Caco-2 (cell line): ENCODE measurements at regions not wholly inside any gene's neighbourhood (a gene's known extent, or its start where the extent isn't known, plus 50 kb on each side); places are given as distances from the start of the nearest gene placed in this dataset.

Experiments used
- BruUV-seq: library from RNA; stranded (reverse); fragments of 400-500 nt; replicated peaks from 2 replicates; lab custom pipeline; 2021; lab: Mats Ljungman, UMichigan
- CTCF ChIA-PET: fragments of 300-600 bp; sonication (Branson Sonifier 250); formaldehyde crosslinking; loops from one replicate; lab custom pipeline; 2022; ENCODE audit warnings: antibody characterized with exemption; lab: Charles Lee
- POLR2A ChIA-PET: fragments of 300-600 bp; sonication (Branson Sonifier 250); formaldehyde crosslinking; loops from one replicate; lab custom pipeline; 2022; ENCODE audit warnings: antibody characterized with exemption; lab: Charles Lee
- DNase-seq, 2 experiments: peaks; one replicate each; pipeline versions ENCODE4 v3.0.0 to v3.0.0-alpha.2; 2020 to 2022
- H3K27me3 ChIP-seq: replicated peaks from 2 replicates; pipeline ENCODE4 v1.6.0; 2011; ENCODE audit warnings: low read length; ENCODE audit not compliant: control insufficient read depth, insufficient read depth
- H3K36me3 ChIP-seq: 2 replicates; pipeline ENCODE4 v1.5.1; 2011; ENCODE audit warnings: low read length; ENCODE audit not compliant: control insufficient read depth, insufficient read depth
- H3K4me1 ChIP-seq: fragments of 250-450 bp; sonication (Bioruptor Pico); 2 replicates; pipeline ENCODE4 v1.5.1; 2020; ENCODE audit warnings: mild to moderate bottlenecking
- H3K4me3 ChIP-seq: 2 replicates; pipeline ENCODE4 v1.5.1; 2011; ENCODE audit warnings: low read depth, mild to moderate bottlenecking, control low read depth, low read length
- H3K9me3 ChIP-seq: fragments of 250-450 bp; sonication (Bioruptor Pico); 2 replicates; pipeline ENCODE4 v1.5.1; 2020; ENCODE audit warnings: mild to moderate bottlenecking, moderate library complexity
- H3K27ac Mint-ChIP-seq: one replicate; pipeline ENCODE4 v1.8.0; 2022; ENCODE audit warnings: mixed read lengths; ENCODE audit not compliant: unreplicated experiment
- H3K27me3 Mint-ChIP-seq: one replicate; pipeline ENCODE4 v1.8.0; 2022; ENCODE audit warnings: mixed read lengths; ENCODE audit not compliant: insufficient read depth, unreplicated experiment
- H3K36me3 Mint-ChIP-seq: one replicate; pipeline ENCODE4 v1.8.0; 2022; ENCODE audit warnings: mild to moderate bottlenecking, mixed read lengths; ENCODE audit not compliant: insufficient read depth, unreplicated experiment
- H3K4me1 Mint-ChIP-seq: one replicate; pipeline ENCODE4 v1.8.0; 2022; ENCODE audit warnings: low read depth, mixed read lengths; ENCODE audit not compliant: unreplicated experiment
- H3K4me3 Mint-ChIP-seq: one replicate; pipeline ENCODE4 v1.8.0; 2022; ENCODE audit warnings: mild to moderate bottlenecking, moderate library complexity, mixed read lengths; ENCODE audit not compliant: unreplicated experiment
- H3K9me3 Mint-ChIP-seq: one replicate; pipeline ENCODE4 v1.8.0; 2022; ENCODE audit warnings: mixed read lengths; ENCODE audit not compliant: unreplicated experiment
- CTCF ChIP-seq, 2 experiments: fragments of 200-600 bp in 1 of 2; IDR thresholded peaks; 1 replicate in 1 of 2; 2 replicates in 1 of 2; pipeline versions ENCODE4 v1.5.1 to v1.8.0; 2011 to 2022; ENCODE audit warnings: antibody characterized with exemption in 1 of 2, control low read depth in 1 of 2, inconsistent platforms in 1 of 2, low read depth in 1 of 2, low read length in 1 of 2, mild to moderate bottlenecking in 1 of 2, moderate library complexity in 1 of 2; ENCODE audit not compliant: insufficient read depth in 1 of 2, severe bottlenecking in 1 of 2, unreplicated experiment in 1 of 2
- intact Hi-C: fragments of 100-400 bp; cut with micrococcal nuclease; formaldehyde crosslinking; loops from one replicate; pipeline ENCODE4 v1.10.0; 2022; ENCODE audit not compliant: unreplicated experiment

DNA sequence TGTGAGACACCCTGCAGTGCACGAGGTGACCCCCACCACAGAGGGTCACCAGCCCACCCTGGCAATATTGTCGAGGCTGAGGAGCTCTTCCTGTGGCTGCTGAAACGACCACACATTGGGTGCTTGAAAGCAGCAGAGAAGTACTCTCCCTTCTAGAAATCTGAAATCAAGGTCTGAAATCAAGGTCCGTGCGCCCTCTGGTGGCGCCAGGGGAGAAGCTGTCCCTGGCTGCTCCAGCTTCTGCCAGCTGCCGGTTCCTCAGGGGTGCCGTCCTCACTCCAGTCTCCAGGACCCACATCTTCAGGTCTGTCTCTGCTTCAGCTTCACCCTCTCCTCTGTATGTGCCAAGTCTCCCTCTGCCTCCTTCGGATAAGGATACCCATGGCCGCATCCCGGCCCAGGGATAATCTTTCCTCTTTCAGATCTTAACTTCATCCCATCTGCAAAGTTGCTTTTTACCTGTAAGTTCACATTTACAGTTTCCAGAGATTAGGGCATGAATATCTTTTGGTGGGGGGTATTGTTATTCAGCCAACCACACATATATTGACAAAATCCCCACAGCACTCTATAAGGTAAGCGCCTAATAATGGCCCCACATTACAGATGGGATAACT, 108.3 kb upstream of the PHACTR3 start:
- H3K27ac Mint-ChIP-seq: no peak overlapping the region

GRCh38 chr20:59498291-59498690, 106.0 kb upstream of the PHACTR3 start:
- no peak for DNase-seq
- Histone ChIP-seq H3K36me3 (no peaks in the 10 kb centered on the region), H3K4me1 (no peaks in the 10 kb centered on the region), H3K9me3 (peaks cover 8% of the 10 kb centered on the region; the same call in 1 of the 2 replicates), H3K4me3 (no peak overlapping the region), H3K27me3 (peaks cover 3% of the 10 kb centered on the region; the same call in 1 of the 2 replicates)
- peaks cover 13% of the 10 kb centered on the region for H3K9me3 Mint-ChIP-seq
- TF ChIP-seq CTCF (IDR thresholded peaks at IDR 0.05; ENCODE audit: insufficient read depth in 1 of 2, low read depth in 1 of 2, low read length in 1 of 2, severe bottlenecking in 1 of 2, unreplicated experiment in 1 of 2): no peak
- no peak overlapping the region for H3K4me3 Mint-ChIP-seq
- ChIA-PET CTCF (no interaction called here), POLR2A (no interaction called here)
- H3K36me3 Mint-ChIP-seq: no peaks in the 10 kb centered on the region
- intact Hi-C loops: loop anchor here (5.0 to 10.0 kb wide), 3 partner anchors 41 to 411 kb away; no protein-coding TSS in a partner anchor
- H3K27me3 Mint-ChIP-seq: peaks cover 32% of the 10 kb centered on the region
- H3K4me1 Mint-ChIP-seq: no peaks in the 10 kb centered on the region
- no peak overlapping the region for H3K27ac Mint-ChIP-seq
- no TSS peak for BruUV-seq

More for the DNA sequence above, 108.3 kb upstream of the PHACTR3 start:
- intact Hi-C loops: loop anchor here (1.0 to 10.0 kb wide), 5 partner anchors 39 to 632 kb away; no protein-coding TSS in a partner anchor
- H3K27me3 Mint-ChIP-seq: peaks cover 38% of the 10 kb centered on the region
- peak; percentile 83 to 88 for DNase-seq
- H3K4me3 Mint-ChIP-seq: no peak overlapping the region
- no peak overlapping the region for H3K4me3 ChIP-seq
- ChIA-PET CTCF (interaction anchor here (0.6 to 2.0 kb wide), 35 partner anchors 9 to 1015 kb away, joined by 3 to 28 read pairs (median 4); partner anchors contain the start of gene ATP5F1E), POLR2A (no interaction called here)
- H3K27me3 ChIP-seq: peaks cover 5% of the 10 kb centered on the region; the same call in 1 of the 2 replicates
- H3K36me3 Mint-ChIP-seq: no peaks in the 10 kb centered on the region
- H3K9me3 ChIP-seq: peaks cover 8% of the 10 kb centered on the region; the same call in 1 of the 2 replicates
- no TSS peak for BruUV-seq
- H3K4me1 Mint-ChIP-seq: no peaks in the 10 kb centered on the region
- TF ChIP-seq CTCF (IDR thresholded peaks at IDR 0.05; ENCODE audit: insufficient read depth in 1 of 2, low read depth in 1 of 2, low read length in 1 of 2, severe bottlenecking in 1 of 2, unreplicated experiment in 1 of 2): peak; percentile 98 to 99
- no peaks in the 10 kb centered on the region for H3K36me3 ChIP-seq
- peaks cover 13% of the 10 kb centered on the region for H3K9me3 Mint-ChIP-seq
- no peaks in the 10 kb centered on the region for H3K4me1 ChIP-seq

- no TSS peak for BruUV-seq
These were observed 104.5 kb upstream of the PHACTR3 start for GRCh38 chr20:59499863-59500262.

More at GRCh38 chr20:59499863-59500262, 104.5 kb upstream of the PHACTR3 start:
- Mint-ChIP-seq H3K36me3 (no peaks in the 10 kb centered on the region), H3K4me3 (no peak overlapping the region), H3K27me3 (peaks cover 25% of the 10 kb centered on the region), H3K27ac (no peak overlapping the region), H3K4me1 (no peaks in the 10 kb centered on the region), H3K9me3 (peaks cover 13% of the 10 kb centered on the region)
- H3K4me1 ChIP-seq: no peaks in the 10 kb centered on the region
- intact Hi-C loops: loop anchor here (5.0 to 10.0 kb wide), 3 partner anchors 43 to 413 kb away; no protein-coding TSS in a partner anchor
- DNase-seq: no peak
- no peaks in the 10 kb centered on the region; the same call in 1 of the 2 replicates for H3K27me3 ChIP-seq
- H3K9me3 ChIP-seq: peaks cover 8% of the 10 kb centered on the region; the same call in 1 of the 2 replicates
- ChIA-PET CTCF (no interaction called here), POLR2A (interaction anchor here (0.6 kb wide), 1 partner anchor 1037 kb away, joined by 3 read pairs; no protein-coding TSS in a partner anchor)
- H3K4me3 ChIP-seq: no peak overlapping the region
- H3K36me3 ChIP-seq: no peaks in the 10 kb centered on the region
- TF ChIP-seq CTCF (IDR thresholded peaks at IDR 0.05; ENCODE audit: insufficient read depth in 1 of 2, low read depth in 1 of 2, low read length in 1 of 2, severe bottlenecking in 1 of 2, unreplicated experiment in 1 of 2): no peak
